ENCODE measurements at regions not wholly inside any gene's neighbourhood (a gene's known extent, or its start where the extent isn't known, plus 50 kb on each side); places are given as distances from the start of the nearest gene placed in this dataset.

- 0 out of 2 replicates have a peak, but pooled peaks have one; percentile 29 for ATAC-seq (ENCODE audit: low read depth)
Observed at GRCh38 chr11:34827228-34827627, 89.0 kb downstream of the APIP start.

More at GRCh38 chr11:34827228-34827627, 89.0 kb downstream of the APIP start:
- no peaks in the 10 kb centered on the region for H3K9me1 ChIP-seq (ENCODE audit: insufficient read depth, low read length)
- POLR2A ChIA-PET (ENCODE audit: unreplicated experiment): no interaction called here
- H2BK20ac ChIP-seq (ENCODE audit: low read depth, low read length): no peak overlapping the region
- H4K20me1 ChIP-seq (ENCODE audit: insufficient read depth, low read length): no peaks in the 10 kb centered on the region
- intact Hi-C loops (cut with micrococcal nuclease): no loop called here
- no peak overlapping the region for H3K14ac ChIP-seq (replicated peaks; ENCODE audit: low read depth, low read length)
- dilution Hi-C loops (cut with HindIII; ENCODE audit: low sequenced_read_pairs, unreplicated experiment): no loop called here
- no peak overlapping the region for H2BK5ac ChIP-seq (ENCODE audit: low read depth, low read length, poor library complexity, severe bottlenecking)
- in situ Hi-C loops (cut with MboI; ENCODE audit: low sequenced_read_pairs): no loop called here
- no peaks in the 10 kb centered on the region for H3K79me1 ChIP-seq (ENCODE audit: low read depth in 1 of 2, low read length in 2 of 2)
- no peak overlapping the region for H2AK5ac ChIP-seq (ENCODE audit: low read depth, low read length)
- no peak overlapping the region for H3K9ac ChIP-seq (ENCODE audit: low read depth, low read length)
- WGBS, 2 experiments (ENCODE audit: extremely low coverage in 2 of 2, insufficient read length in 1 of 2): no CpG with 5 or more reads among the region's 1 CpG
- H3K18ac ChIP-seq (ENCODE audit: low read depth, low read length): no peak overlapping the region
- no peak overlapping the region for H2BK120ac ChIP-seq (ENCODE audit: low read depth, low read length)
- H3K9me3 ChIP-seq (ENCODE audit: control insufficient read depth, insufficient read depth, low read length): no peaks in the 10 kb centered on the region
- no peaks in the 10 kb centered on the region for H3K36me3 ChIP-seq (ENCODE audit: control insufficient read depth, insufficient read depth, low read length)
- H3K4ac ChIP-seq (ENCODE audit: low read depth, low read length): no peak overlapping the region
- H3K27me3 ChIP-seq (ENCODE audit: control insufficient read depth, insufficient read depth, low read length): peaks cover 11% of the 10 kb centered on the region
- TF ChIP-seq RCOR1 (IDR thresholded peaks at IDR 0.05; ENCODE audit: insufficient replicate concordance, low read length) (no peak), BHLHE40 (IDR thresholded peaks at IDR 0.05; ENCODE audit: low read depth, low read length) (no peak), RAD21 (IDR thresholded peaks at IDR 0.05; ENCODE audit: low read length) (no peak), MXI1 (IDR thresholded peaks at IDR 0.05; ENCODE audit: borderline replicate concordance, low read depth, low read length) (no peak), POLR2A (IDR thresholded peaks at IDR 0.05; ENCODE audit: low read depth, low read length) (no peak), RFX5 (IDR thresholded peaks at IDR 0.05; ENCODE audit: low read depth, low read length) (no peak)
- H4K91ac ChIP-seq (ENCODE audit: insufficient read depth, low read depth, low read length): no peak overlapping the region
- H3K4me1 ChIP-seq (ENCODE audit: control insufficient read depth, insufficient read depth, low read length): peaks cover 6% of the 10 kb centered on the region
- no peak overlapping the region for H2AFZ ChIP-seq (replicated peaks; ENCODE audit: low read length, poor library complexity)
- H4K8ac ChIP-seq (ENCODE audit: low read depth in 2 of 2, low read length in 2 of 2): no peak overlapping the region
- H3K4me3 ChIP-seq (ENCODE audit: insufficient read depth, low read depth, low read length): no peak overlapping the region
- H3K4me2 ChIP-seq (ENCODE audit: low read depth, low read length): no peak overlapping the region
- H3K56ac ChIP-seq (ENCODE audit: extremely low read depth, insufficient read depth, low read length): no peak overlapping the region
- CTCF ChIA-PET: no interaction called here
- DNase-seq: no peak
- no peak overlapping the region for H3K27ac ChIP-seq (ENCODE audit: insufficient read depth, low read length)
- no peak overlapping the region for H2BK15ac ChIP-seq (ENCODE audit: low read depth, low read length)
- no TSS peak for BruUV-seq (replicated peaks)
- no peak overlapping the region for H2AK9ac ChIP-seq (replicated peaks; ENCODE audit: low read depth, low read length, poor library complexity)
- no peak overlapping the region for H4K5ac ChIP-seq (ENCODE audit: low read depth, low read length)
- H3K23ac ChIP-seq (ENCODE audit: low read depth, low read length): no peak overlapping the region
